ENCODE measurements at regions not wholly inside any gene's neighbourhood (a gene's known extent, or its start where the extent isn't known, plus 50 kb on each side); places are given as distances from the start of the nearest gene placed in this dataset.

- no peaks in the 10 kb centered on the region for H3K4me1 ChIP-seq (ENCODE audit: control insufficient read depth, insufficient read depth, low read length)
- intact Hi-C loops (cut with micrococcal nuclease): no loop called here
- CTCF ChIA-PET: no interaction called here
Observed at GRCh38 chr3:139134678-139135372, 90.1 kb upstream of the PRR23C start.

More at GRCh38 chr3:139134678-139135372, 90.1 kb upstream of the PRR23C start:
- H4K5ac ChIP-seq (ENCODE audit: low read depth, low read length): no peak overlapping the region
- POLR2A ChIA-PET (ENCODE audit: unreplicated experiment): no interaction called here
- H3K14ac ChIP-seq (replicated peaks; ENCODE audit: low read depth, low read length): no peak overlapping the region
- H2AK9ac ChIP-seq (replicated peaks; ENCODE audit: low read depth, low read length, poor library complexity): no peak overlapping the region
- H4K91ac ChIP-seq (ENCODE audit: insufficient read depth, low read depth, low read length): no peak overlapping the region
- H3K9me1 ChIP-seq (ENCODE audit: insufficient read depth, low read length): no peaks in the 10 kb centered on the region
- H3K4ac ChIP-seq (ENCODE audit: low read depth, low read length): no peak overlapping the region
- no peak overlapping the region for H3K9ac ChIP-seq (ENCODE audit: low read depth, low read length)
- H3K56ac ChIP-seq (ENCODE audit: extremely low read depth, insufficient read depth, low read length): no peak overlapping the region
- ATAC-seq (ENCODE audit: low read depth) (no peak), DNase-seq (no peak)
- H2BK15ac ChIP-seq (ENCODE audit: low read depth, low read length): no peak overlapping the region
- no peak overlapping the region for H4K8ac ChIP-seq (ENCODE audit: low read depth in 2 of 2, low read length in 2 of 2)
- no peak overlapping the region for H3K4me2 ChIP-seq (ENCODE audit: low read depth, low read length)
- in situ Hi-C loops (cut with MboI; ENCODE audit: low sequenced_read_pairs): no loop called here
- H3K27me3 ChIP-seq (ENCODE audit: control insufficient read depth, insufficient read depth, low read length): peaks cover 17% of the 10 kb centered on the region
- H2AFZ ChIP-seq (replicated peaks; ENCODE audit: low read length, poor library complexity): no peak overlapping the region
- no peak overlapping the region for H2BK20ac ChIP-seq (ENCODE audit: low read depth, low read length)
- H3K79me1 ChIP-seq (ENCODE audit: low read depth in 1 of 2, low read length in 2 of 2): no peaks in the 10 kb centered on the region
- WGBS, 2 experiments (ENCODE audit: extremely low coverage in 2 of 2, insufficient read length in 1 of 2): no CpG with 5 or more reads among the region's 2 CpGs
- no peak overlapping the region for H2BK5ac ChIP-seq (ENCODE audit: low read depth, low read length, poor library complexity, severe bottlenecking)
- no peak overlapping the region for H2BK120ac ChIP-seq (ENCODE audit: low read depth, low read length)
- no peak for TF ChIP-seq MAFK (IDR thresholded peaks at IDR 0.05; ENCODE audit: low read depth, low read length)
- TF ChIP-seq, protein P1, sequence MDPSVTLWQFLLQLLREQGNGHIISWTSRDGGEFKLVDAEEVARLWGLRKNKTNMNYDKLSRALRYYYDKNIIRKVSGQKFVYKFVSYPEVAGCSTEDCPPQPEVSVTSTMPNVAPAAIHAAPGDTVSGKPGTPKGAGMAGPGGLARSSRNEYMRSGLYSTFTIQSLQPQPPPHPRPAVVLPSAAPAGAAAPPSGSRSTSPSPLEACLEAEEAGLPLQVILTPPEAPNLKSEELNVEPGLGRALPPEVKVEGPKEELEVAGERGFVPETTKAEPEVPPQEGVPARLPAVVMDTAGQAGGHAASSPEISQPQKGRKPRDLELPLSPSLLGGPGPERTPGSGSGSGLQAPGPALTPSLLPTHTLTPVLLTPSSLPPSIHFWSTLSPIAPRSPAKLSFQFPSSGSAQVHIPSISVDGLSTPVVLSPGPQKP (IDR thresholded peaks at IDR 0.05; ENCODE audit: borderline replicate concordance, low read depth, low read length): no peak
- TF ChIP-seq BHLHE40 (IDR thresholded peaks at IDR 0.05; ENCODE audit: low read depth, low read length): no peak
- TF ChIP-seq CEBPB (IDR thresholded peaks at IDR 0.05; ENCODE audit: low read depth, low read length): no peak
- TF ChIP-seq RAD21 (IDR thresholded peaks at IDR 0.05; ENCODE audit: low read length): no peak
- TF ChIP-seq MXI1 (IDR thresholded peaks at IDR 0.05; ENCODE audit: borderline replicate concordance, low read depth, low read length): no peak
- no peak for TF ChIP-seq CHD1 (IDR thresholded peaks at IDR 0.05; ENCODE audit: low read depth, low read length)
- TF ChIP-seq, protein P2, sequence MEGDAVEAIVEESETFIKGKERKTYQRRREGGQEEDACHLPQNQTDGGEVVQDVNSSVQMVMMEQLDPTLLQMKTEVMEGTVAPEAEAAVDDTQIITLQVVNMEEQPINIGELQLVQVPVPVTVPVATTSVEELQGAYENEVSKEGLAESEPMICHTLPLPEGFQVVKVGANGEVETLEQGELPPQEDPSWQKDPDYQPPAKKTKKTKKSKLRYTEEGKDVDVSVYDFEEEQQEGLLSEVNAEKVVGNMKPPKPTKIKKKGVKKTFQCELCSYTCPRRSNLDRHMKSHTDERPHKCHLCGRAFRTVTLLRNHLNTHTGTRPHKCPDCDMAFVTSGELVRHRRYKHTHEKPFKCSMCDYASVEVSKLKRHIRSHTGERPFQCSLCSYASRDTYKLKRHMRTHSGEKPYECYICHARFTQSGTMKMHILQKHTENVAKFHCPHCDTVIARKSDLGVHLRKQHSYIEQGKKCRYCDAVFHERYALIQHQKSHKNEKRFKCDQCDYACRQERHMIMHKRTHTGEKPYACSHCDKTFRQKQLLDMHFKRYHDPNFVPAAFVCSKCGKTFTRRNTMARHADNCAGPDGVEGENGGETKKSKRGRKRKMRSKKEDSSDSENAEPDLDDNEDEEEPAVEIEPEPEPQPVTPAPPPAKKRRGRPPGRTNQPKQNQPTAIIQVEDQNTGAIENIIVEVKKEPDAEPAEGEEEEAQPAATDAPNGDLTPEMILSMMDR (conservative IDR thresholded peaks at IDR 0.05; ENCODE audit: low read depth, low read length): no peak
- TF ChIP-seq POLR2A (IDR thresholded peaks at IDR 0.05; ENCODE audit: low read depth, low read length): no peak
- TF ChIP-seq FOS (IDR thresholded peaks at IDR 0.05; ENCODE audit: low read depth, low read length): no peak
- no peak for TF ChIP-seq NFE2L2 (IDR thresholded peaks at IDR 0.05; ENCODE audit: low read depth, low read length)
- no peak for TF ChIP-seq MAZ (IDR thresholded peaks at IDR 0.05; ENCODE audit: borderline replicate concordance, low read depth, low read length)
- H3K9me3 ChIP-seq (ENCODE audit: control insufficient read depth, insufficient read depth, low read length): no peaks in the 10 kb centered on the region
- no peaks in the 10 kb centered on the region for H4K20me1 ChIP-seq (ENCODE audit: insufficient read depth, low read length)
- no peak overlapping the region for H3K4me3 ChIP-seq (ENCODE audit: insufficient read depth, low read depth, low read length)
- no peak overlapping the region for H3K23ac ChIP-seq (ENCODE audit: low read depth, low read length)
- no peaks in the 10 kb centered on the region for H3K36me3 ChIP-seq (ENCODE audit: control insufficient read depth, insufficient read depth, low read length)
- no peak overlapping the region for H3K18ac ChIP-seq (ENCODE audit: low read depth, low read length)
- no TSS peak for BruUV-seq (replicated peaks)
- no peak overlapping the region for H2AK5ac ChIP-seq (ENCODE audit: low read depth, low read length)
- no peak overlapping the region for H3K27ac ChIP-seq (ENCODE audit: insufficient read depth, low read length)
- dilution Hi-C loops (cut with HindIII; ENCODE audit: low sequenced_read_pairs, unreplicated experiment): no loop called here

All from IMR-90 (cell line).